Mesothelial cell of epicardium (in vitro differentiated cells): ENCODE measurements at regions not wholly inside any gene's neighbourhood (a gene's known extent, or its start where the extent isn't known, plus 50 kb on each side); places are given as distances from the start of the nearest gene placed in this dataset.

Experiments
- DNase-seq, 2 experiments: peaks; one replicate each; pipeline ENCODE4 v3.0.0; 2021; ENCODE audit warnings: low spot score in 2 of 2; ENCODE audit not compliant: unreplicated experiment in 2 of 2
- H3K27ac Mint-ChIP-seq: 2 replicates; pipeline ENCODE4 v1.8.0; 2021; ENCODE audit warnings: mixed read lengths
- H3K27me3 Mint-ChIP-seq: 2 replicates; pipeline ENCODE4 v1.8.0; 2021; ENCODE audit warnings: low read depth, mixed read lengths
- H3K36me3 Mint-ChIP-seq: 2 replicates; pipeline ENCODE4 v1.8.0; 2021; ENCODE audit warnings: mixed read lengths
- H3K4me1 Mint-ChIP-seq: 2 replicates; pipeline ENCODE4 v1.8.0; 2021; ENCODE audit warnings: mixed read lengths
- H3K4me3 Mint-ChIP-seq: 2 replicates; pipeline ENCODE4 v1.8.0; 2021; ENCODE audit warnings: mild to moderate bottlenecking, moderate library complexity, mixed read lengths
- H3K9me3 Mint-ChIP-seq: 2 replicates; pipeline ENCODE4 v1.8.0; 2021; ENCODE audit warnings: mixed read lengths
- TF ChIP-seq, protein P1 (sequence below): fragments of 200-600 bp; sonication (generic); IDR thresholded peaks from one replicate; pipeline ENCODE4 v1.5.0; 2021; ENCODE audit warnings: antibody characterized with exemption; ENCODE audit not compliant: unreplicated experiment

DNA sequence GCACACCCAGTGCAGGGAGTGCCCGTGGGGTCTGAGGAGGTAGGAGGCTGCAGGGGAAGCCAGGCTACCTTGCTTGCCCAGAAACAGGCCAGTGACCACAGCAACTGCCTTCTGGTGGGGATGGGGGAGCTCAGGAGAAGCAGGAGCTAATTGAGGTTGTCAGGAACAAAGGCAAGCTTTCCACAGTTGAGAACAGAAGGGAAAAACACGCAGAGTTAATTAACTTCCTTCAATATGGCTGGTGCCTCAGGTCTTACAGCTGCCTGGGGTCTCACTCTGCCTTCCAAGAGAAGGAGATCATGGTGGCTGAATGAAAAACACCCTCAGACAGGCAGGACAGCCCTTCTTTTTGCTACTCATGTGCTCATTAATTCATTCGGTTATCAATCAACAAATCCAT, 127.9 kb upstream of the SYT13 start:
- H3K4me1 Mint-ChIP-seq, result peaks cover 28% of the 10 kb centered on the region
- peaks cover 11% of the 10 kb centered on the region for H3K27me3 Mint-ChIP-seq
- no peaks in the 10 kb centered on the region for H3K36me3 Mint-ChIP-seq
- DNase-seq, result no peak
- H3K27ac Mint-ChIP-seq, result no peak overlapping the region
- no peaks in the 10 kb centered on the region for H3K9me3 Mint-ChIP-seq
- H3K4me3 Mint-ChIP-seq, result no peak overlapping the region
- TF ChIP-seq, protein P1, sequence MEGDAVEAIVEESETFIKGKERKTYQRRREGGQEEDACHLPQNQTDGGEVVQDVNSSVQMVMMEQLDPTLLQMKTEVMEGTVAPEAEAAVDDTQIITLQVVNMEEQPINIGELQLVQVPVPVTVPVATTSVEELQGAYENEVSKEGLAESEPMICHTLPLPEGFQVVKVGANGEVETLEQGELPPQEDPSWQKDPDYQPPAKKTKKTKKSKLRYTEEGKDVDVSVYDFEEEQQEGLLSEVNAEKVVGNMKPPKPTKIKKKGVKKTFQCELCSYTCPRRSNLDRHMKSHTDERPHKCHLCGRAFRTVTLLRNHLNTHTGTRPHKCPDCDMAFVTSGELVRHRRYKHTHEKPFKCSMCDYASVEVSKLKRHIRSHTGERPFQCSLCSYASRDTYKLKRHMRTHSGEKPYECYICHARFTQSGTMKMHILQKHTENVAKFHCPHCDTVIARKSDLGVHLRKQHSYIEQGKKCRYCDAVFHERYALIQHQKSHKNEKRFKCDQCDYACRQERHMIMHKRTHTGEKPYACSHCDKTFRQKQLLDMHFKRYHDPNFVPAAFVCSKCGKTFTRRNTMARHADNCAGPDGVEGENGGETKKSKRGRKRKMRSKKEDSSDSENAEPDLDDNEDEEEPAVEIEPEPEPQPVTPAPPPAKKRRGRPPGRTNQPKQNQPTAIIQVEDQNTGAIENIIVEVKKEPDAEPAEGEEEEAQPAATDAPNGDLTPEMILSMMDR, result no peak

GRCh38 chr11:45413156-45413858, 127.2 kb upstream of the SYT13 start:
- Mint-ChIP-seq H3K27ac (no peak overlapping the region), H3K9me3 (no peaks in the 10 kb centered on the region), H3K36me3 (no peaks in the 10 kb centered on the region), H3K4me3 (no peak overlapping the region), H3K4me1 (peaks cover 28% of the 10 kb centered on the region), H3K27me3 (peaks cover 11% of the 10 kb centered on the region)
- no peak for DNase-seq
- TF ChIP-seq, protein P1, result no peak

DNA sequence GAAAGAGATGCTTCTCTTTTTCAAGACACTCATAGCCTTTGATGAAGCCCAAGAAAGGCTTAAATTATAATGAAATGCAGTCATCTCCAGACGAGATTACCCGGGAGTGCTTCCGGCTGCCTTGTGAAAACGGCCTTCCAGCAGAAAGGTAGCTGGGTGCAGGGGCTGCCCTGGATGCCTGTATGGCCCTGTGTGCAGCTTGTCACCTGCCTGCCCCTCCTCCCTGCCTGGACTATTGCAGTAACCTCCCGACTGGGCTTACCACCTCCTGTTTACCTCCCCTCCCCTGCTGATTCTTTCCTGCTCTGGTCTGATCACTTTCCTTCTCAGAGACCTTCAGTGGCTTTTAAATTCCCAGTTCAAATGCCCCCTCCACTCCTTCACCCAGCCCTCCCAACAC, 126.4 kb upstream of the SYT13 start:
- Mint-ChIP-seq H3K9me3 (no peaks in the 10 kb centered on the region), H3K4me1 (peaks cover 28% of the 10 kb centered on the region), H3K36me3 (no peaks in the 10 kb centered on the region), H3K27ac (peak overlapping the region; percentile 47), H3K4me3 (no peak overlapping the region), H3K27me3 (peaks cover 12% of the 10 kb centered on the region)
- TF ChIP-seq, protein P1, result no peak
- DNase-seq, result no peak

- Mint-ChIP-seq H3K9me3 (no peaks in the 10 kb centered on the region), H3K27ac (peak overlapping the region; percentile 79), H3K27me3 (peaks cover 13% of the 10 kb centered on the region), H3K4me1 (peaks cover 28% of the 10 kb centered on the region), H3K36me3 (no peaks in the 10 kb centered on the region), H3K4me3 (no peak overlapping the region)
- DNase-seq, result no peak
- TF ChIP-seq, protein P1, result no peak
Observed at GRCh38 chr11:45412051-45412471, 125.9 kb upstream of the SYT13 start.

- DNase-seq, result no peak
- Mint-ChIP-seq H3K4me3 (no peak overlapping the region), H3K9me3 (no peaks in the 10 kb centered on the region), H3K4me1 (peaks cover 28% of the 10 kb centered on the region), H3K27ac (peak overlapping the region; percentile 79), H3K27me3 (peaks cover 13% of the 10 kb centered on the region), H3K36me3 (no peaks in the 10 kb centered on the region)
- TF ChIP-seq, protein P1, result no peak
Observed at GRCh38 chr11:45411228-45411946, 125.2 kb upstream of the SYT13 start.
